AG09309 (cell line): ENCODE measurements at regions not wholly inside any gene's neighbourhood (a gene's known extent, or its start where the extent isn't known, plus 50 kb on each side); places are given as distances from the start of the nearest gene placed in this dataset.

Experiments
- DNase-seq: peaks from one replicate; pipeline ENCODE4 v3.0.0-alpha.2; 2010; ENCODE audit warnings: low read depth
- H3K4me3 ChIP-seq: 2 replicates; pipeline ENCODE4 v1.5.1; 2011; ENCODE audit warnings: mild to moderate bottlenecking, low read depth, low read length, moderate library complexity; ENCODE audit not compliant: control insufficient read depth
- TF ChIP-seq, protein P1 (sequence below): IDR thresholded peaks from 2 replicates; pipeline ENCODE4 v1.5.1; 2011; ENCODE audit warnings: mild to moderate bottlenecking, low read depth, low read length, inconsistent platforms; ENCODE audit not compliant: insufficient read depth, control insufficient read depth; ENCODE audit errors: missing control alignments

DNA sequence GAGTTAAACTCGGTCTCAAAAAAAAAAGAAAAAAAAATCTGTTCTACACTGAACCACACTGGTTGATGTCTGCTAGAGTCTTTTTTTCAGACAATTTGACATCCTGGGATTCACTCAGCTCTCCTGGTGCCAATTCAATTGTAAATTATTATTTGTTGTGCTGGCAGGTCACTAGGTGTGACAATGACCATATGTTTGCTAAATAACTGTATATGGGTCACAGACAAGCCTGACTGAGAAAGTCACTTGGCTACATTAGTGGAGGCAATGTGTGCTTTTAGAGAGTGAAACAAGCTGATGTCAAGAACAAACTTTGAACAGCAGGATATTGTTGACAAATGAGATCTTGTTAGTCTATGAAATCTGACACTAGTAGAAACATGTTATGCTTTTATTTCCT is 1379.1 kb downstream of the ZPLD1 start:
- TF ChIP-seq, protein P1, sequence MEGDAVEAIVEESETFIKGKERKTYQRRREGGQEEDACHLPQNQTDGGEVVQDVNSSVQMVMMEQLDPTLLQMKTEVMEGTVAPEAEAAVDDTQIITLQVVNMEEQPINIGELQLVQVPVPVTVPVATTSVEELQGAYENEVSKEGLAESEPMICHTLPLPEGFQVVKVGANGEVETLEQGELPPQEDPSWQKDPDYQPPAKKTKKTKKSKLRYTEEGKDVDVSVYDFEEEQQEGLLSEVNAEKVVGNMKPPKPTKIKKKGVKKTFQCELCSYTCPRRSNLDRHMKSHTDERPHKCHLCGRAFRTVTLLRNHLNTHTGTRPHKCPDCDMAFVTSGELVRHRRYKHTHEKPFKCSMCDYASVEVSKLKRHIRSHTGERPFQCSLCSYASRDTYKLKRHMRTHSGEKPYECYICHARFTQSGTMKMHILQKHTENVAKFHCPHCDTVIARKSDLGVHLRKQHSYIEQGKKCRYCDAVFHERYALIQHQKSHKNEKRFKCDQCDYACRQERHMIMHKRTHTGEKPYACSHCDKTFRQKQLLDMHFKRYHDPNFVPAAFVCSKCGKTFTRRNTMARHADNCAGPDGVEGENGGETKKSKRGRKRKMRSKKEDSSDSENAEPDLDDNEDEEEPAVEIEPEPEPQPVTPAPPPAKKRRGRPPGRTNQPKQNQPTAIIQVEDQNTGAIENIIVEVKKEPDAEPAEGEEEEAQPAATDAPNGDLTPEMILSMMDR = no peak
- no peak for DNase-seq
- H3K4me3 ChIP-seq = no peak overlapping the region

DNA sequence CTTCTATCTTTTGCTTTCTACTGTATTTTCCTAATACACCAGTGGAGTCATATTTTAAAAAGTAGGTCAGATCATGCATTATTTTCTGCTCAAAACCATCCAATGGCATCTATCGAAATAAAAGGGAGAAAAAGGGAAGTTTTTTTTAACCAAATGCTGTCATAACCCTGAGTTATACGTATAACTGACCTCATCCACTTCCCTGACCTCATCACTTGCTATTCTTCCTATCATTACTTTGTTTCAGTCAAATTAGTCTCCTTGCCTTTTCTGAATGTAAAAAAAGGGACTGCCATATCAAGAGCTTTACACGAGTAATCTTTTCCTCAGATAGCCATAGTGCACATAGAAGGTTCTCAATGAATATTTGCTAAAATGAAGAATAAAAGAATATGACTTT is 1383.6 kb downstream of the ZPLD1 start:
- H3K4me3 ChIP-seq = no peak overlapping the region
- no peak for DNase-seq
- TF ChIP-seq, protein P1 = no peak

DNA sequence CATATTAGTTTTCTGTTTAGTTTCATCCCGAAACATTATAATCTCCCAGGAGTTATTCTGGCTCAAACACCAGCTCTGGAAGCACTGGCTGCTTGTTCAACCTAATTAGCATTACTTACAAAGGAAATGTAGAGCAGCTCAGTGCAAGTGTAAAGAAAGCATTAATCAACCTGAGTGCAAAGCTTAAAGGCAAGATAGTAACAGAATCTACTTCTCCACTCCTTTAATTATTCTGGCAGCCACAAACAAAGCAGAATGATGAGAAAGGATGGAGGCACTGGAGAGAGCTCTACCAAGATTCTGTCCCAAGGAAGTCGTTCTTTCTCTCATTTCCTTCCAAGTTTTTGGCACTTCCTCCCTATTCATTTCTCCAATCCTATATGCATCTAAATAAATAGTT is 1384.0 kb downstream of the ZPLD1 start:
- TF ChIP-seq, protein P1 = no peak
- H3K4me3 ChIP-seq = no peak overlapping the region
- DNase-seq = no peak

DNA sequence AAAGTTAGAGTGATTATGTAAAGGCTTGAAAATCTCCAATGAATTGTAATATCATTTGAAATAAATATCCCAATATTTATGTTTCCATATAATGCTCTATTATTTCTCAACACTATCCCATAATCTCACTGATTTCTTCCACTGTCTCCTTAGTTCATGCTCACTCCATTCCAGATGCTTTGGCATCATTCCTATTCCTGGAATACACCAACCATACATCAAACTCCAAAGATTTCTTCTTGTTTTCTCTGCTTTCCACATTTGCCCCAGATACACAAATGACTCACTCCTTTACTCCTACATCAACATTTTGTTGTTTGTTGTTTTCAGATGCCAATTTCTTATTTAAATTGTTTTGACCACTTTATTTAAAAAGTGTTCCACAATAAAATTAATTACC is 1390.8 kb downstream of the ZPLD1 start:
- no peak overlapping the region for H3K4me3 ChIP-seq
- TF ChIP-seq, protein P1 = no peak
- DNase-seq = no peak

DNA sequence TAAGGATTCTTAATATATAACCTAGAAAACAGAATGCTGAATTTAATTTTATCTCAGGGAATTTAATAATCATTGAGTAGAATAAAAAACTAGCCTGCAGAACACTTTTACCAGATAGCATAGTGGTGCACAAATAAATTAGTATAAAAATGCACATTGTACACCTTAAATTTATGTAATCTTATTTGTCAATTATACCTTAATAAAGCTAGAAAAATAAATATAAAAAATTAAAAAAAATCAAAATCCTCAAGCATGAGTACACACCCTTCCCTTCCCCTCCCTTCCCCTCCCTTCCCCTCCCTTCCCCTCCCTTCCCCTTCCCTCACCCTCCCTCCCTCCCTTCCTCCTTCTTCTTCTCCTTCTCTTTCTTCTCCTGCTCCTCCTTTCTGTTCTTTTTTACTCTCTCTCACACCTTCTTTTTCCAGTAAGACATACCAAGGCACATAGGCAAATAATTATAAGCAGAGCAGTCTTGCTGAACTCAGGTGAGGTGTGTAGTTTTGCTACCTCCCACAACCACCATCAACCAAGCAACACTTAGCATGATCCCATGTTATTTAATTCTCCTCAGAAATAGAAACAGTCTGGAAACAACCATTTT is 1395.0 kb downstream of the ZPLD1 start:
- DNase-seq = no peak
- TF ChIP-seq, protein P1 = no peak
- no peak overlapping the region for H3K4me3 ChIP-seq

DNA sequence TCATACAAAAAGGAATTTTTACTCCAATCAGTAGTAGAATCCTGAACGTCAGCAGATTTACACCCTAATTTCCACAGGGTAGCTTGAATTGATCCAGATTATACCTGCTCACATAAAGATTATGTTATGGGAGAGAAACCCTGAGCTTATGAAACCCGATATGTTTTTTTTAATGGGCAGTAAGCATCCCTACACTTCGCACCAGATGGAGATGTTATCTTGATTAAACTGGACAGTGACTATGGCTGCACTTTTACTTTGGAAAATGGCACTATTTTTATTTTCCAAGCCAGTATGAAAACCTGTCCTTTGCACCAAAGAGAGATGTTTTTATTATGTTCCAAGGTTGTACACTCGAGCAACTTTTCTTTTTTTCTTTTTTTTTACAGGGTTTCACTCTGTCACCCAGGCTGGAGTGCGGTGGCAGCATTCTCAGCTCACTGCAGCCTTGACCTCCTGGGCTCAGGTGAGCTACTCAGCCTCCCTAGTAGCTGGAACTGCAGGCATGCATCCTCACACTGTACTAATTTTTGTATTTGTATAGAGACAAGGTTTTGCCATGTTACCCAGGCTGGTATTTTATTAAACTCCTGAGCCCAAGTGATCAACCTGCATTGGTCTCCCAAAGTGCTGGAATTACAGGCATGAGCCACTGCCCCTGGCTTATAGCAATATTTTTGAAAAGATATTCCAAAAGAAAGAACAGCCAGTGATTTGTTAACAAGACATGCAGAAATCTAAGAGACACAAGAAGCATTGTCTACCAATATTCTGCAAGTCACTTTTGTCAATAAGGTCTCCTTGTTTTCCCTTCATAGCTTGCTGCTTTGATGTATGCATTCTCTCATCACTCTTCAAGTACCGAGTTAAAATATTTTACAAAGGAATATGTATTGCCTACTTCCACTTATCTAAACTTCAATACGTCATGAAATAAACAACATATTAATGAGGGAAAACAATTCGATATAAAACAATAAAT is 1412.6 kb downstream of the ZPLD1 start:
- DNase-seq = no peak
- TF ChIP-seq, protein P1 = no peak
- no peak overlapping the region for H3K4me3 ChIP-seq
